K562 (cell line): ENCODE measurements at regions not wholly inside any gene's neighbourhood (a gene's known extent, or its start where the extent isn't known, plus 50 kb on each side); places are given as distances from the start of the nearest gene placed in this dataset.

Source experiments
- ATAC-seq: fragments of 200-7000 bp; cut with Tn5 transposase; 3 replicates; pipeline ENCODE4 v1.9.1; 2020; ENCODE audit warnings: moderate library complexity
- BruUV-seq: library from RNA; stranded (reverse); fragments of 400-500 nt; replicated peaks from 2 replicates; lab custom pipeline; 2021; lab: Mats Ljungman, UMichigan
- CTCF ChIA-PET: fragments of 300-600 bp; formaldehyde crosslinking; extraction: SDS; loops from one replicate; lab custom pipeline; 2021; ENCODE audit warnings: low intra/inter-chr PET ratio; lab: Yijun Ruan, JAX
- POLR2A ChIA-PET: fragments of 300-600, 350-650 bp; sonication (Branson Sonifier 250); formaldehyde crosslinking; extraction: SDS; loops from one replicate; lab custom pipeline; 2021; ENCODE audit warnings: antibody characterized with exemption, inconsistent platforms; lab: Yijun Ruan, JAX
- DNase-seq, 4 experiments: peaks; one replicate each; pipeline versions ENCODE4 v3.0.0 to v3.0.0-alpha.2; 2011 to 2018; ENCODE audit warnings: low spot score in 3 of 4, mixed read lengths in 3 of 4; ENCODE audit errors: extremely low read depth in 1 of 4
- FAIRE-seq: peaks from 2 replicates; lab custom pipeline; 2011; peaks lifted over from hg19 to GRCh38; lab: Jason Lieb, UNC
- H2AFZ ChIP-seq: 2 replicates; pipeline ENCODE4 v1.6.0; 2011; ENCODE audit warnings: low read depth, low read length, control low read depth, inconsistent platforms
- H3K27ac ChIP-seq: fragments of 200-600 bp; 3 replicates; pipeline ENCODE4 v1.8.0; 2011; ENCODE audit warnings: low read depth, mild to moderate bottlenecking, control low read depth, inconsistent platforms, low read length, moderate library complexity, mixed read lengths; ENCODE audit errors: extremely low read depth
- H3K27me3 ChIP-seq, 2 experiments: fragments of 300-600 bp in 1 of 2; 2 replicates in 1 of 2; 3 replicates in 1 of 2; pipeline versions ENCODE4 v1.6.0 to v1.8.0; 2011; ENCODE audit warnings: inconsistent platforms in 2 of 2, low read length in 2 of 2, mild to moderate bottlenecking in 1 of 2, mixed read lengths in 1 of 2, moderate library complexity in 1 of 2; ENCODE audit not compliant: control insufficient read depth in 2 of 2, insufficient read depth in 2 of 2
- H3K36me3 ChIP-seq: fragments of 300-600 bp; 3 replicates; pipeline ENCODE4 v1.8.0; 2011; ENCODE audit warnings: mild to moderate bottlenecking, low read length, inconsistent platforms; ENCODE audit not compliant: control insufficient read depth, insufficient read depth
- H3K4me1 ChIP-seq, 2 experiments: fragments of 200-600 bp in 1 of 2; replicated peaks in 1 of 2; 2 replicates in 1 of 2; 3 replicates in 1 of 2; pipeline versions ENCODE4 v1.5.1 to v1.8.0; 2011; ENCODE audit warnings: inconsistent platforms in 2 of 2, low read length in 2 of 2, mild to moderate bottlenecking in 1 of 2, mixed read lengths in 1 of 2, moderate library complexity in 1 of 2; ENCODE audit not compliant: control insufficient read depth in 2 of 2, insufficient read depth in 2 of 2
- H3K4me2 ChIP-seq: 2 replicates; pipeline ENCODE4 v1.6.1; 2011; ENCODE audit warnings: low read length, control low read depth, inconsistent platforms, mixed read lengths; ENCODE audit not compliant: insufficient read depth
- H3K4me3 ChIP-seq: fragments of 200-600 bp; sonication (generic), shearing (Covaris generic); 2 replicates; pipeline ENCODE4 v1.5.1; 2016; ENCODE audit warnings: control low read depth, inconsistent platforms
- H3K79me2 ChIP-seq: fragments of 200-600 bp; 3 replicates; pipeline ENCODE4 v1.8.0; 2011; ENCODE audit warnings: low read length, inconsistent platforms; ENCODE audit not compliant: control insufficient read depth, insufficient read depth
- H3K9ac ChIP-seq, 2 experiments: 2 replicates each; pipeline versions ENCODE4 v1.6.0 to v1.6.1; 2011; ENCODE audit warnings: low read depth in 2 of 2, low read length in 2 of 2, control low read depth in 1 of 2, inconsistent platforms in 1 of 2, mild to moderate bottlenecking in 1 of 2, mixed read lengths in 1 of 2; ENCODE audit not compliant: insufficient read depth in 1 of 2
- H3K9me1 ChIP-seq: one replicate; pipeline ENCODE4 v1.6.0; 2011; ENCODE audit warnings: inconsistent platforms, mild to moderate bottlenecking, low read length, moderate library complexity; ENCODE audit not compliant: control insufficient read depth, insufficient read depth
- H3K9me3 ChIP-seq: replicated peaks from 2 replicates; pipeline ENCODE4 v1.5.1; 2011; ENCODE audit warnings: low read depth, low read length, inconsistent platforms; ENCODE audit not compliant: control insufficient read depth, insufficient read depth
- H4K20me1 ChIP-seq: replicated peaks from 2 replicates; pipeline ENCODE4 v1.6.1; 2011; ENCODE audit warnings: low read length, inconsistent platforms, mixed read lengths; ENCODE audit not compliant: control insufficient read depth, insufficient read depth
- ATF7 ChIP-seq: fragments of 450-650 bp; IDR thresholded peaks from 2 replicates; pipeline ENCODE4 v1.7.1; 2014; ENCODE audit warnings: mild to moderate bottlenecking, moderate library complexity
- C11orf30 ChIP-seq: fragments of 450-650 bp; IDR thresholded peaks from 2 replicates; pipeline ENCODE4 v1.6.1; 2016; ENCODE audit warnings: low read depth, mild to moderate bottlenecking
- CBFA2T3 ChIP-seq: fragments of 450-650 bp; IDR thresholded peaks from 2 replicates; pipeline ENCODE4 v1.6.1; 2017
- CEBPB ChIP-seq: fragments of 450-650 bp; IDR thresholded peaks from 2 replicates; pipeline ENCODE4 v1.6.1; 2016; ENCODE audit warnings: missing genetic modification characterization, missing compliant biosample characterization
- CXXC5 ChIP-seq: fragments of 250-450 bp; sonication (Bioruptor Pico); IDR thresholded peaks from 2 replicates; pipeline ENCODE4 v1.8.0; 2022; ENCODE audit warnings: inconsistent platforms, mild to moderate bottlenecking, moderate library complexity
- E2F3 ChIP-seq: fragments of 250-450 bp; sonication (Bioruptor Pico); IDR thresholded peaks from 2 replicates; pipeline ENCODE4 v1.4.0; 2020; ENCODE audit warnings: mild to moderate bottlenecking
- GABPB2 ChIP-seq: fragments of 250-450 bp; sonication (Bioruptor Pico); conservative IDR thresholded peaks from 2 replicates; pipeline ENCODE4 v1.5.1; 2021; ENCODE audit warnings: mild to moderate bottlenecking
- HNRNPK ChIP-seq: fragments of 200-400 bp; formaldehyde crosslinking; IDR thresholded peaks from one replicate; pipeline ENCODE4 v1.6.1; 2018; ENCODE audit warnings: mild to moderate bottlenecking, low read depth, low read length; ENCODE audit not compliant: poor library complexity, severe bottlenecking
- MBD2 ChIP-seq: sonication (generic); IDR thresholded peaks from 2 replicates; pipeline ENCODE4 v1.6.1; 2016; ENCODE audit warnings: low read depth, borderline replicate concordance
- MEIS2 ChIP-seq: fragments of 450-650 bp; IDR thresholded peaks from 2 replicates; pipeline ENCODE4 v1.6.1; 2014; ENCODE audit warnings: mild to moderate bottlenecking; ENCODE audit not compliant: partially characterized antibody
- RAD51 ChIP-seq: fragments of 450-650 bp; IDR thresholded peaks from 2 replicates; pipeline ENCODE4 v1.7.1; 2016; ENCODE audit warnings: low read depth, mild to moderate bottlenecking, borderline replicate concordance
- RHOXF2B ChIP-seq: fragments of 250-450 bp; sonication (Bioruptor Pico); conservative IDR thresholded peaks from 2 replicates; pipeline ENCODE4 v1.5.1; 2021
- SUPT5H ChIP-seq: fragments of 450-650 bp; IDR thresholded peaks from 2 replicates; pipeline ENCODE4 v1.6.1; 2016
- TEAD1 ChIP-seq, 2 experiments: fragments of 450-650 bp in 1 of 2; sonication (generic) in 1 of 2; formaldehyde crosslinking; IDR thresholded peaks; 2 replicates each; pipeline versions ENCODE4 v1.4.0 to v1.8.0; 2020 to 2022; ENCODE audit warnings: mild to moderate bottlenecking in 2 of 2, missing genetic modification reagents in 1 of 2
- ZNF507 ChIP-seq: conservative IDR thresholded peaks from 2 replicates; pipeline ENCODE4 v1.6.1; 2017; ENCODE audit warnings: missing genetic modification characterization, missing compliant biosample characterization
- ZNF780A ChIP-seq: fragments of 250-450 bp; sonication (Bioruptor Pico); IDR thresholded peaks from 2 replicates; pipeline ENCODE4 v1.5.0; 2021; ENCODE audit warnings: mild to moderate bottlenecking
- WGBS: fragments of 100-300 bp; shearing (Covaris generic); methylation state at CpG from one replicate; pipeline ENCODE4 v1.1.6; 2016; ENCODE audit warnings: low coverage, mixed read lengths; ENCODE audit not compliant: insufficient coverage; ENCODE audit errors: missing lambda C conversion rate; 5-methylcytosine and 5-hydroxymethylcytosine counted together
- in situ Hi-C: fragments of 300-500 bp; cut with MboI; formaldehyde crosslinking; loops from 4 replicates; pipeline ENCODE4 v1.15.0; 2018; ENCODE audit warnings: inconsistent platforms, mixed read lengths
- intact Hi-C: fragments of 100-400 bp; cut with micrococcal nuclease; formaldehyde crosslinking; loops from 2 replicates; pipeline ENCODE4 v1.14.2; 2022
- TF ChIP-seq, protein P1 (sequence below): sonication (generic); formaldehyde crosslinking; IDR thresholded peaks from 2 replicates; pipeline ENCODE4 v1.8.0; 2022; ENCODE audit warnings: mild to moderate bottlenecking, low read depth, missing genetic modification reagents

DNA sequence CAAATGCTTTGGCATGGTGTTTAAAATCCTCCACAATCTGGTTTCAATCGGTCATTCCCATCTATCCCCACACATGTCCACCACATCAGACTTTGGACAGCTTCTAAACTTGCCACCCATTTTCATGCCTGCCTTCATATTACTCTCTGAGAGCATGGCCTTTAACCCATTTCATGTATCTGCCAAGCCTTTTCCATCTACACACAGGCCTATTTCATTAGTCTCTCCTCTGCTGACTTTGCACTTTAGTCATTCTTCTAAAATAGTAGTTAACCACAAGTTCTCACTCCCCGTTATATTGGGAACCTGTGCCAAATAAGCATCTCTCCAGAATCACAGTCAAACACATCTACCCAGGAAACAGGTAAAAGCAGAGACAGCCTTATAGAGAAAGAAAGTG is 142.2 kb downstream of the MZT1 start:
- Histone ChIP-seq H3K9me3 (no peaks in the 10 kb centered on the region), H4K20me1 (no peaks in the 10 kb centered on the region), H3K79me2 (no peaks in the 10 kb centered on the region), H3K9ac (no peak overlapping the region), H3K9me1 (no peaks in the 10 kb centered on the region), H2AFZ (no peak overlapping the region), H3K36me3 (no peaks in the 10 kb centered on the region), H3K4me3 (no peak overlapping the region), H3K4me2 (no peak overlapping the region), H3K27me3 (no peaks in the 10 kb centered on the region), H3K27ac (no peak overlapping the region), H3K4me1 (no peaks in the 10 kb centered on the region)
- intact Hi-C loops (no loop called here), in situ Hi-C loops (no loop called here)
- ChIA-PET POLR2A (no interaction called here), CTCF (no interaction called here)
- ATAC-seq: no peak
- no peak for FAIRE-seq
- no peak for TF ChIP-seq E2F3 (CRISPR knock-in tag)
- TF ChIP-seq RHOXF2B (CRISPR knock-in tag): no peak
- TF ChIP-seq, protein P1, sequence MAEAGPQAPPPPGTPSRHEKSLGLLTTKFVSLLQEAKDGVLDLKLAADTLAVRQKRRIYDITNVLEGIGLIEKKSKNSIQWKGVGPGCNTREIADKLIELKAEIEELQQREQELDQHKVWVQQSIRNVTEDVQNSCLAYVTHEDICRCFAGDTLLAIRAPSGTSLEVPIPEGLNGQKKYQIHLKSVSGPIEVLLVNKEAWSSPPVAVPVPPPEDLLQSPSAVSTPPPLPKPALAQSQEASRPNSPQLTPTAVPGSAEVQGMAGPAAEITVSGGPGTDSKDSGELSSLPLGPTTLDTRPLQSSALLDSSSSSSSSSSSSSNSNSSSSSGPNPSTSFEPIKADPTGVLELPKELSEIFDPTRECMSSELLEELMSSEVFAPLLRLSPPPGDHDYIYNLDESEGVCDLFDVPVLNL (CRISPR knock-in tag): no peak
- TF ChIP-seq HNRNPK: no peak
- TF ChIP-seq MEIS2: no peak
- no peak for TF ChIP-seq C11orf30
- no peak for TF ChIP-seq CBFA2T3
- TF ChIP-seq ZNF780A (CRISPR knock-in tag): no peak
- no peak for TF ChIP-seq MBD2
- TF ChIP-seq TEAD1 (CRISPR knock-in tag; IDR thresholded peaks at IDR 0.05): no peak
- TF ChIP-seq RAD51: no peak
- TF ChIP-seq CXXC5 (CRISPR knock-in tag): no peak
- no peak for TF ChIP-seq CEBPB (tag)
- no peak for TF ChIP-seq ATF7
- no peak for TF ChIP-seq ZNF507
- no peak for TF ChIP-seq GABPB2 (CRISPR knock-in tag)
- no peak for TF ChIP-seq SUPT5H
- BruUV-seq: no TSS peak
- WGBS: 0% methylated on average over 2 of the region's 2 CpGs
- no peak for DNase-seq
